ENCODE measurements at regions not wholly inside any gene's neighbourhood (a gene's known extent, or its start where the extent isn't known, plus 50 kb on each side); places are given as distances from the start of the nearest gene placed in this dataset.

DNA sequence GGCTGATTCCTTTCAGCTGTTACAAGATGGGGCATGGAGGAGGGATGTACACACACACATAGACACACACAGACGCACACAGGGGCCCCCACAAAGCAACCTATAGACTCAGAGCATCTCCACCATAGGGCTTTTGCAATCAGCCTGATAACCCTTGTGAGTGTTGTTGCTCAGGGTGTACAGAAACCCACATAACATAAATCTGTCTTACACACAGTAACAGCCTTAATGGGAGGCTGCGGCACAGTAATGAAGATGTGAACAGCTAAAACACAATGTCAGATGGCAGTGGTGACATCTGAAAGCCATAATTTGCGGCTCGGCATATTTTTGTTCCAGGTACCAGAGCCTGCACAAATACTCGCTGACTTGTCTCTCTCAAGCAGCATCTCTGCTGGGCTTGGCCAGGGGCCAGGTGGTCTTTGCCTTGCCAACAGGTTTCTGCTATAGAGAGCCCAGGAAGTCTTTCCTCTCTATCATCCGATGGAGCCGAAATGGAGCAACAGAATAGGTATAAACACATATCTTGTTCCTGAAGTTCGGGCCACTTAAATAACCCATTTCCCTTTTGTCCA lies 357.2 kb upstream of the GATB start:
- intact Hi-C loops (cut with micrococcal nuclease) = no loop called here

DNA sequence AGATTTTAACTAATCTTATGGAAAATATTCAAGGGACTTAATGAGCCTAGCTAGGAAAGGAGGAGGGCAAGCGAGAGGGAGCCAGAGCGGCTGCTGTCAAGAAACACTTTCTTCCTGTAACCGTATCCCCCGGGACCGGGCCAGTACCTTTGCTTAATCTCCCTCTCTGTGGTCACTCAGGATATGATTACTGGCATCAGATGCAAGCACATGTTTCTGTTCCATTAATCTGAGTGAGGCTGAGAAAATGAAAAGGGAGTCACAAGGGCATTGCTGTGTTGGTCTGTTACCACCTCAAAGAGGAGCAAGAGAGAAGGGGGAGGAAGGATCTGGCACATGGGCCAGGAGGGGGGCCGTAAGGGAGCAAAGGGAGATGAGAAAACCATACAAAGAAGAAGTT lies 356.7 kb upstream of the GATB start:
- intact Hi-C loops (cut with micrococcal nuclease) = no loop called here

DNA sequence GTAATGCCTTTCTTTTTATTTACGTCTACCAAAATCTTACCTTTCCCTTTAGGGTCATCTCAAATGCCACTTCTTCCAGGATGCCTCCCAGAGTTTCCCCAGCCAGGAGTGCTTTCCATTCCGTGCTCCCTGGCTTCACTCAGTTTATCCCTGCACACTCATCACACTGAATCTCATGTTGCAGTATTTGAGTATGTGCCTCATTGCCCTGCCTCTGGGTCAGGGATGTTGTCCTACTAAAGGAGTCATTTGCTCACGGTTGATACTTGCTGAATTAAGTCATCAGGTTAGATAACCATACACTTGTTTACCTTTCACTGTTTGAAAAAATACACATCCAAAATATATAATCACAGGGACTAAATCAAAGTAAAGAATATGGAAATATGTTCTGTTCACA lies 356.2 kb upstream of the GATB start:
- intact Hi-C loops (cut with micrococcal nuclease) = no loop called here

- intact Hi-C loops (cut with micrococcal nuclease) = loop anchor here (1.0 kb wide), 1 partner anchor 15 kb away; no protein-coding TSS in a partner anchor
Observed at GRCh38 chr4:152115794-152116193, 355.0 kb upstream of the GATB start.

- intact Hi-C loops (cut with micrococcal nuclease) = loop anchor here (1.0 kb wide), 1 partner anchor 15 kb away; no protein-coding TSS in a partner anchor
Observed at GRCh38 chr4:152115118-152115517, 354.3 kb upstream of the GATB start.

DNA sequence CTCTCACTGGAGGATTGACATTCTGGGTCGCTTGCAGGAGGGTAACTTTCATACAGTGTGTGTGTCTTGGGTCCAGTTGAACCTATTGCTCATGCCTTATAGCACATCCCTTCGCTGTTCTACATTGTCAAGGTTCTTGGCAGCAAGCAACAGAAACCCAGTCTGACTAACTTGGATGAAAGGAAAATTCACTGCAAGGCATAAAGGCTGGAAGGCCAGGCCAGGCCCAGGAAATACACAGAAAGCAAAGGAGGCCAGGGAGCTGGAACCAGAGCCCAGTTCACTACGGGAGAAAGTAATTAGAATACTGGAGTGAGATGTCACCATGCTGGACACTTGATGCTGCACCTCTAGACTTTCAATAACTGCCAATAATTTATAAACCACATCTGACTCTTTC lies 353.8 kb upstream of the GATB start:
- intact Hi-C loops (cut with micrococcal nuclease) = no loop called here

DNA sequence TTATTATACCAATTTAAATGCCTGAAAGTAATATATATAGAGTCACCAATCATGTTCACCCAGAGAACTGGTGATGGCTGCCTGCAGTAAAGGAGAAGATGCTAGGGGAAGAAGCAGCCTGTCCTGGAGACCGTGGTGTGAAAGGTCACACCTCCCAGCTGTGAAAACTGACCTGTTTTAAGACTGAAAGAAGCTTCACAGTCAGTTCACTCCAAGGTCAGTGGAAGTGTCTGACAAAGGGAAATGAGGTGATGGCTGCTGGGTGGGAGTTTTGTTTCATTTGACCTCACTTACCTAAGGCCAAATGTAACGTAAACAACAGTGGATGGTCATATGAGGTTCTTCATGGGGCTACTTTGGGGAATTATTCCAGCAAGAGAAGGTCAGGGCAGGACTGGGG lies 352.1 kb upstream of the GATB start:
- intact Hi-C loops (cut with micrococcal nuclease) = no loop called here

DNA sequence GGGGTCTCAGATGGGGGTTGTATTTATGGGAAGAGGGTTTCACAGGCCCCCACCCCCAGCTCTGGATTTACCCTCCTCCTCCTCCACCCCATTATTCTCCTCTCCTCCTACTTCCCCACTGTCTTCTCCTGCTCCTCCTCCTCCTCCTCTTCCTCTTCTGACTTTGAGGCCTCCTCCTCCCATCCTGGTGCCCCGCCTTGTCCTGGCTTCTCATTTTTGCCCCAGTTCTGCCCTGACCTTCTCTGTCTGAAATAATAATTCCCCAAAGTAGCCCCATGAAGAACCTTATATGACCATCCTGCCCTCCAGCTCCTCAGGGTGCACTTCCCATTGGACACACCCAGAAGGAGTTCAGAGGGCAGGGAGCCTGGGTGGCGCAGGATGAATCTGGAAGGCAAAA lies 351.4 kb upstream of the GATB start:
- intact Hi-C loops (cut with micrococcal nuclease) = no loop called here

DNA sequence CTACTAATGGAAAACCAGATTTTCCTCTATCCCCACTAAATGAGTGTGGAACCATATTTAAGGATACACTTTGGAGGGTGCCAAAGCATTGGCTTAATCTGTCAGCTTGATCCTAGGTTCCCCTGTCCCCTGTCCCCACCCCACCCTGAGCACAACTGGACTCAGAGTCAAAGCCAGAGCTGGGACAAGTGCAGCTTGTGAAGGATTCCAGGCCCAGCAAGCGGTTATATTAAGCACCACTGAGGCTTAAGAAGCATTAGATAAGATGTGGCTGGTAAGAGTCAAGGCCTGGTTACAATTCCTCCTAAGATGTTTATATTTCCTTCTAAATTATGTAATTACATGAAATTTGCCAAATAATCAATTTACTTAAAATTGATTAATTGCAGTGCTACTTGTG lies 350.0 kb upstream of the GATB start:
- intact Hi-C loops (cut with micrococcal nuclease) = no loop called here

DNA sequence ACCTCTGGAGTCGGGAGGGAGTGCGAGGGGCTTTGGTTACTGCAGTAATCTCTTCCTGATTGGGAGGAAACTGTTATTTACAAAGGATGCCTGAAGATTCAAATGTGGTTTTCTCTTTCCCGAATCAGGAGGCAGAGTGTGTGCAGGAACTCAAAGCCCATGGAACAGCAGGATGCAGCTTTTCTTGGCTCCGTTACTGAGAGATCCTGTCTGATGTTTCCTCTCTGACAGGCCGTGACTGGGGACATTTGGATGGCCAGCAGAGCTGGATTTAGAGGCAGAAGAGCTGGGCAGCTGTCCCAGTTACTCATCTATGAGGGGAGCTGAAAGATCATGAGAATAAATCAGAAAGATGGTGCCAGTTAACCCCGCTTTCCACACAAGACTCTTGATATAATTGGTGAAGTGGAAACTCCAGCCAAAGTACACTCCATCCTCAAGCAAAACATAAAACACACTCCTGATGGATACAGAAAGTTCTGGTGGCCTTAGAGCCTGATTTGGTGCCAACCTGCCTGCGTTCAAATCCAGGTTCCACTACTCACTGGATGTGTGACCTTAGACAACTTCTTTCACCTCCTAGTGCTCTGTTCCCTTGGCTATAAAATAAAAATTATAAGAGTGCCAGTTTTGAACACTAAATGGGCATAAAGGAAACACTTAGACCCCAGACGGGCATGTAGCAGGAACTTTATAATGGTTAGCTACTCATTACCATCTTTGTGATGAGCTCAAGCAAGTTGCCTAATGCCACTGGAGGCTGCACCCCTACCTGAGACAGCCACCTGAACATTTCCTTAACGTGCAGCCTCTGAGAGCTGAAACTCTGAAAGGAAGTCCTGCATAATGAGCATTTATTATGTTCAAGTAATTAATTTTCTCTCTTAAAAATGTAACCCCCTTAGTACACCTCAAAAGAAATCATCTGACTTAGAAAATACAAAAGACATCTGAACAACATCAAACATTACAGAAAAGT lies 349.0 kb upstream of the GATB start:
- intact Hi-C loops (cut with micrococcal nuclease) = no loop called here

GRCh38 chr4:152107736-152108500 lies 347.1 kb upstream of the GATB start:
- intact Hi-C loops (cut with micrococcal nuclease) = no loop called here

DNA sequence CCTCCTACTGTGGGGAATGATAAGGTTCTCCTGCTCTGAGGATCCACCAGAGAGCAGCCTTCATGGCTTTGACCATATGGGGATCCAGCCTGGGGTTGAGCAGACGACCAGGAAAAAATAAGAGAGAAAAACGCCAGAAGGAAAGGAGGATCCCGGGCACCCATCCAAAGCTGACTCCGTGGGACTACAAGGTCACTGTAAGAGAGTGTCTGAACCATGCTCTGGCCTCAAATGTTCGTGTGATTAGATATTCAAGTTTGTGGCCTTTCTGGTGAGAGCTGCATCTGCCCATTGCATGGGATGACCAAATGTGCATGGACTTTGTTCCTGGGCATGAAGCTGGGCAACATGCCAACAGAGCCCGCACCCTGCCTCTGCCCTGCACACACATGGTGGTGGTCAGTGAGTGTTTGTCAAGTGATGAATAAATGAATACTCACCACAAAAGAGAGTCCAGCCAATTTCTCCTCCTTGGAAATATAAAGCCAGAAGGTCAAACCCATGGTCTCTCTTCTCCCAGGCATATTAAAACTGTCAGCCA lies 346.0 kb upstream of the GATB start:
- intact Hi-C loops (cut with micrococcal nuclease) = no loop called here

DNA sequence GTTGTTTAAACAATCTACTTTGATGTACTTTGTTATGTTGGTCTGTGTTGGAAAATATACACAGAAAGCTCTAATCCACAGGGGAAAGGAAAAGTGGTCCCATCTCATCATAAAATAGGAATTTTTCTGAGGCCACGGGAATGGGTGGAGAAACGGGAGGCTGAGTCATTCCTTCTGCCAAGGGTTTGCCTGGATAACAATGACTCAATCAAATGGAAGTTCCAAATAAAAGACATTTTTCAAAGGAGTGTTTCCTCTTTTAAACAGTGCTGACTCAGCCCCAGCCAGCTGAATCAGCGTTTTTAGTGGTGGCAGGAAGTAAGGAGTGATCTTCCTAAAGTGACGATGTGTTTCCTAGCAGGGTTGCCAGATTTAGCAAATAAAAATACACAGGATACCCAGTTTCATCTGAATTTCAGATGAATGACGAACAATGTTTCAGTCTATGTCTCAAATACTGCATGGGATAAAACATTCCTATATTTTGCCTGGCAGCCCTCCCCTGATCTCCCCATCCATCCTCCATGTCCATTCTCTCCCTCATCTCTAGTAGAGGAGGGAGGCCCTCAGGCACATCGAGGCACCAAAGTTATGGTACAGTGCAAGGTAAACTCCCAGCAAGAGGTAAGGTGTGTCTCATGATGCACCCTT lies 345.4 kb upstream of the GATB start:
- intact Hi-C loops (cut with micrococcal nuclease) = no loop called here

DNA sequence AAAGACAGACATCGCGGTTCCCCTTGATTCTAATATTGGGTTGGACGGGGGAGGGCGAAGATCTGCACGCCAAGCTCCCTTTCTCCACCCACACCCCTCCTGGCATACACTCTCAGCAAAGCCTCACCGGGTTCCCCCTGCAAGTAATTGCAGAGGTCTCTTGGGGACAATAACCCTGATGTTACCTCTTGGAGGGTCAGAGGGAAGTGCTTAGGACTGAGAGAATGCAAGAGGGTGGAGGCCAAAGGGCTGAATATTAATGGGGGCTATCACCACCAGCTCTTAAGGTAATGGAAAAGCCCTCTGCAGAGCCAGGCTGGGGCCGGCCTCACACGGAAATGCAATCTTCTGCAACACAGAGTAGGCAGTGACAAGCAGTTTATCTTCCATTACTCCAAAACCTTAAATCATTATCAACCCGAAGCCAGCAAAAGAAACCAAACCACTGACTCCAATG lies 344.1 kb upstream of the GATB start:
- intact Hi-C loops (cut with micrococcal nuclease) = loop anchor here (5.0 kb wide), 2 partner anchors 382 to 677 kb away; no protein-coding TSS in a partner anchor

GRCh38 chr4:152104356-152104755 lies 343.5 kb upstream of the GATB start:
- intact Hi-C loops (cut with micrococcal nuclease) = loop anchor here (5.0 kb wide), 2 partner anchors 383 to 678 kb away; no protein-coding TSS in a partner anchor

DNA sequence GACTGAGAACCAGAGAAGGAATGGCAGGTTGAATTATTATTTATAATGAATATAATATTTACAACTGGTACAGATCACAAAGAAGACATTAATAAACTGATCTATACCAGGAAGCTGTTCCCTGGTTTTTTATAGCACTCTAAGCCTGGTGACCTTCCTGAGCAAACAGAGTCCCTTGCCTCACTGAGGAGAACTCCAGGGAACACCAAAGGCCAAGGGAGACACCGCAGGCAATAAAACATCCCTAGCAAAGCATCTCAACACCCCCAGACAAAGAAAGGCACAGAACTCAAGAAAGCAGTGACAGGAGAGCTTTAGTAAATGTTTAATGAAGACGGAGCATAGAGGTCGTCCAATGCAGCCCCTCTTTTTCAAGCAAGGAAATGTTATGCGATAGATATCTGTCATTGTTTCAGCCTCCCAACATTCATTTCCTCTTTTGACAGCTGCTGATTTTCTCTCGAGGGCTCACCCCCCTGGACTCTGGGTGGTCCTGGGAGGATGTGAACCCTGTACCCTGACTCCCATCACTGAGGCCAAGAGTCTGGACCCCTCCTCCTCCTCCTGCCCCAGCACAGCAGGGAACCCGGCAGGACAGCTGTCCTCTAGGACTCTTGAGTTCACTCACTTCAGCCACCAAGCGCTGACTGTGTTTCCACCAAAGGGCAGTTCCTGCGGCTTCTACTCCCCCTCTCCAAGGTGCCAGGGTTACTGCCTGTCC lies 342.5 kb upstream of the GATB start:
- intact Hi-C loops (cut with micrococcal nuclease) = loop anchor here (5.0 kb wide), 2 partner anchors 384 to 679 kb away; no protein-coding TSS in a partner anchor

DNA sequence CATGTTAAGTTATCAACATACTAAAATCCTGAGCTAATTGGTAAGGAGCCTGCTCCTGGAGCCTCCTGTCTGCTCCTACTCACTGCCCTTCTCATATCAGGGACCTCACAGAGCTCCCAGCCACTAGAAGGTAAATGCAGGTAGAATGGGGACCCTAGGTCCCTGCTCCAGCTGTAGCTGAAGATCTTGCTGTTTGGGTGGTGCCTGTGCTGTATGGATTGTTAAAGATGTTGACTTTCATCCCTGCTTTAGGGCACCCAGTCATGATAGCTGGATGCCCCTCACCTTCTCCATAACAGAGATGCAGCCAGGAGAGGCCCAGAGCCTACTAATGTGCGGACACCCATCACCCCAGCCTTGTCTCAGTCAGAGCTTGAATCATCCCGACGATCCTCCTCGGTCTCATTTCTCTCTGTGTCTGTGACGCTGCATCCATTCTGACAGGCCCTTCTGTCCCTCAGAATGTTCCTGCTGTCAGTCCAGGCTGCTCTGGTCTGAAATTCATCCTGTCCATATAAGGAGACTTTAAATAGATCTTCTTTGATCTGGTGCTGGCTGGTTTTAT lies 341.7 kb upstream of the GATB start:
- intact Hi-C loops (cut with micrococcal nuclease) = loop anchor here (5.0 kb wide), 2 partner anchors 385 to 680 kb away; no protein-coding TSS in a partner anchor

DNA sequence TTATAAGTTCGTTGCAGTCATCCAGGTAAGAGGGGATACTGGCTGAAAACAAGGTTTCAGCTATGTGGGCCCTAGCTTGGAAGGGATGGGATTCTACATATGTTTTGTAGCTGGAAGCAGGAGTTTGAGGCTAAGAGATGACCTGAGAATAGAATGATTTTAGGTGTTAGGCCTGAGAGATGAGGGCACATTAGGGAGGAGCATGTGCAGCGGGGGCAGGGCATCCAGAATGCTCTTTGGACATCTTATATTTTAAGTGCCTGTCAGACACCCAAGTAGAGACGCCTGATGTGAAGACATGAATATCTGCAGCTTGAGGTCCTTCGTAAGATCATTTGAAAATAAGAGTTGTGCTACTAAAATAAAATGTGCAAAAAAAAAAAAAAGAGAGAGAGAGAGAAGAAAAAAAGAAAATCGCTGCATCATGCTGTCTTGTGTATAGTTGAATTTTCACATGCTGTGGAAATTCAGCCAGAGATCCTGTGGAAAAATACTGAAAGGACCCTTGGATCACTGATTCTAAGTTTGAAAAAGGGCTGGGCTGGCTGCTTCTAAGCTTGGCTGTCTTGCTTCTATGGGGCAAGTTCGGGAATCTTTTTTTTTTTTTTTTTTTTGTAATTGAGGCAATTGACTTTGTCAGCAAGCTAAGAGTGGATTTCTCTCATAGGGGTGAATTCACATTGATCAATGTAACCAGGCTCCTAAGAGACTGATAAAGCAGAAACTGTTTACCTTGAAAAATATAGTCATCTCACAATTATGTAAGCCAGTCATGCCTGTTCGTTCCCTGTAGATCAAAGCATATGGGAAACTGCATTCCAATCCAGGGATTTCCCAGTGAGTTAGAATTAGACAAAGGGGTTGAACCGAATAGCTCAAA lies 341.0 kb upstream of the GATB start:
- intact Hi-C loops (cut with micrococcal nuclease) = loop anchor here (1.0 to 5.0 kb wide), 4 partner anchors 145 to 681 kb away; no protein-coding TSS in a partner anchor
